ENCODE measurements at regions not wholly inside any gene's neighbourhood (a gene's known extent, or its start where the extent isn't known, plus 50 kb on each side); places are given as distances from the start of the nearest gene placed in this dataset.

GRCh38 chr3:23086831-23087230, 116.3 kb upstream of the UBE2E2 start:
- Histone ChIP-seq H3K36me3 (ENCODE audit: control insufficient read depth in 2 of 3, insufficient read depth in 3 of 3, low read length in 3 of 3) (no peaks in the 10 kb centered on the region), H3K9me3 (ENCODE audit: control insufficient read depth in 2 of 3, low read length in 3 of 3) (no peaks in the 10 kb centered on the region), H3K4me3 (ENCODE audit: low read length) (no peak overlapping the region), H3K27me3 (ENCODE audit: control insufficient read depth in 2 of 2, insufficient read depth in 2 of 2, low read length in 2 of 2) (no peaks in the 10 kb centered on the region), H3K27ac (ENCODE audit: low read depth, low read length) (no peak overlapping the region), H3K4me1 (ENCODE audit: control insufficient read depth in 2 of 2, insufficient read depth in 2 of 2, low read length in 2 of 2) (no peaks in the 10 kb centered on the region)
- H3K36me3 Mint-ChIP-seq, result no peaks in the 10 kb centered on the region
- H3K27me3 Mint-ChIP-seq, result no peaks in the 10 kb centered on the region
- ChIA-PET CTCF (no interaction called here), POLR2A (no interaction called here)
- H3K4me1 Mint-ChIP-seq, result no peaks in the 10 kb centered on the region
- DNase-seq, result no peak
- no peak for ATAC-seq
- H3K27ac Mint-ChIP-seq, result no peak overlapping the region
- H3K4me3 Mint-ChIP-seq, result no peak overlapping the region
- H3K9me3 Mint-ChIP-seq, result peaks cover 0 to 7% (median under 1%) of the 10 kb centered on the region in 11 donors
- intact Hi-C loops (cut with micrococcal nuclease), result no loop called here

- no peak overlapping the region for H3K4me3 Mint-ChIP-seq
- no peaks in the 10 kb centered on the region for H3K27me3 ChIP-seq (ENCODE audit: control insufficient read depth in 2 of 2, insufficient read depth in 2 of 2, low read length in 2 of 2)
- no peak overlapping the region for H3K27ac Mint-ChIP-seq
- CTCF ChIA-PET, result no interaction called here
- peaks cover 0 to 11% (median 2%) of the 10 kb centered on the region in 11 donors for H3K9me3 Mint-ChIP-seq
- H3K36me3 Mint-ChIP-seq, result no peaks in the 10 kb centered on the region
- H3K36me3 ChIP-seq (ENCODE audit: control insufficient read depth in 2 of 3, insufficient read depth in 3 of 3, low read length in 3 of 3), result no peaks in the 10 kb centered on the region
- no peak for DNase-seq
- H3K4me3 ChIP-seq (ENCODE audit: low read length), result no peak overlapping the region
- POLR2A ChIA-PET, result no interaction called here
- H3K27me3 Mint-ChIP-seq, result peaks cover 0 to 16% (median 7%) of the 10 kb centered on the region in 5 donors
- no peaks in the 10 kb centered on the region for H3K4me1 ChIP-seq (ENCODE audit: control insufficient read depth in 2 of 2, insufficient read depth in 2 of 2, low read length in 2 of 2)
- intact Hi-C loops (cut with micrococcal nuclease), result no loop called here
- no peak overlapping the region for H3K27ac ChIP-seq (ENCODE audit: low read depth, low read length)
- no peak for ATAC-seq
- no peaks in the 10 kb centered on the region for H3K9me3 ChIP-seq (ENCODE audit: control insufficient read depth in 2 of 3, low read length in 3 of 3)
- H3K4me1 Mint-ChIP-seq, result no peaks in the 10 kb centered on the region
Observed at GRCh38 chr3:23094412-23094811, 108.7 kb upstream of the UBE2E2 start.

GRCh38 chr3:23094890-23095462, 108.2 kb upstream of the UBE2E2 start:
- POLR2A ChIA-PET, result no interaction called here

GRCh38 chr3:23096041-23096440, 107.1 kb upstream of the UBE2E2 start:
- H3K4me3 ChIP-seq (ENCODE audit: low read length), result no peak overlapping the region
- no peak overlapping the region for H3K27ac Mint-ChIP-seq
- peaks cover 0 to 11% (median 2%) of the 10 kb centered on the region in 11 donors for H3K9me3 Mint-ChIP-seq
- DNase-seq (no peak), ATAC-seq (no peak)
- POLR2A ChIA-PET, result no interaction called here
- H3K4me1 Mint-ChIP-seq, result peaks cover 0 to 3% (median 0%) of the 10 kb centered on the region in 7 donors
- H3K27ac ChIP-seq (ENCODE audit: low read depth, low read length), result no peak overlapping the region
- H3K27me3 Mint-ChIP-seq, result peaks cover 0 to 16% (median 7%) of the 10 kb centered on the region in 5 donors
- CTCF ChIA-PET, result no interaction called here
- no peaks in the 10 kb centered on the region for H3K9me3 ChIP-seq (ENCODE audit: control insufficient read depth in 2 of 3, low read length in 3 of 3)
- no peaks in the 10 kb centered on the region for H3K27me3 ChIP-seq (ENCODE audit: control insufficient read depth in 2 of 2, insufficient read depth in 2 of 2, low read length in 2 of 2)
- intact Hi-C loops (cut with micrococcal nuclease), result no loop called here
- no peaks in the 10 kb centered on the region for H3K36me3 Mint-ChIP-seq
- no peak overlapping the region for H3K4me3 Mint-ChIP-seq
- no peaks in the 10 kb centered on the region for H3K36me3 ChIP-seq (ENCODE audit: control insufficient read depth in 2 of 3, insufficient read depth in 3 of 3, low read length in 3 of 3)
- H3K4me1 ChIP-seq (ENCODE audit: control insufficient read depth in 2 of 2, insufficient read depth in 2 of 2, low read length in 2 of 2), result no peaks in the 10 kb centered on the region

More at GRCh38 chr3:23094890-23095462, 108.2 kb upstream of the UBE2E2 start:
- ATAC-seq, result no peak
- H3K36me3 Mint-ChIP-seq, result no peaks in the 10 kb centered on the region
- H3K27me3 Mint-ChIP-seq, result peaks cover 0 to 16% (median 7%) of the 10 kb centered on the region in 5 donors
- no peaks in the 10 kb centered on the region for H3K27me3 ChIP-seq (ENCODE audit: control insufficient read depth in 2 of 2, insufficient read depth in 2 of 2, low read length in 2 of 2)
- H3K27ac ChIP-seq (ENCODE audit: low read depth, low read length), result no peak overlapping the region
- no peak overlapping the region for H3K4me3 Mint-ChIP-seq
- no peaks in the 10 kb centered on the region for H3K4me1 ChIP-seq (ENCODE audit: control insufficient read depth in 2 of 2, insufficient read depth in 2 of 2, low read length in 2 of 2)
- no peak overlapping the region for H3K4me3 ChIP-seq (ENCODE audit: low read length)
- no peaks in the 10 kb centered on the region for H3K36me3 ChIP-seq (ENCODE audit: control insufficient read depth in 2 of 3, insufficient read depth in 3 of 3, low read length in 3 of 3)
- peaks cover 0 to 11% (median 2%) of the 10 kb centered on the region in 11 donors for H3K9me3 Mint-ChIP-seq
- no peak for DNase-seq
- no peaks in the 10 kb centered on the region for H3K9me3 ChIP-seq (ENCODE audit: control insufficient read depth in 2 of 3, low read length in 3 of 3)
- intact Hi-C loops (cut with micrococcal nuclease), result no loop called here
- H3K27ac Mint-ChIP-seq, result no peak overlapping the region
- peaks cover 0 to under 1% (median 0%) of the 10 kb centered on the region in 7 donors for H3K4me1 Mint-ChIP-seq
- CTCF ChIA-PET, result no interaction called here

GRCh38 chr3:23099021-23099420, 104.1 kb upstream of the UBE2E2 start:
- Histone ChIP-seq H3K4me3 (ENCODE audit: low read length) (no peak overlapping the region), H3K27me3 (ENCODE audit: control insufficient read depth in 2 of 2, insufficient read depth in 2 of 2, low read length in 2 of 2) (no peaks in the 10 kb centered on the region), H3K27ac (ENCODE audit: low read depth, low read length) (no peak overlapping the region), H3K4me1 (ENCODE audit: control insufficient read depth in 2 of 2, insufficient read depth in 2 of 2, low read length in 2 of 2) (no peaks in the 10 kb centered on the region), H3K9me3 (ENCODE audit: control insufficient read depth in 2 of 3, low read length in 3 of 3) (no peaks in the 10 kb centered on the region), H3K36me3 (ENCODE audit: control insufficient read depth in 2 of 3, insufficient read depth in 3 of 3, low read length in 3 of 3) (no peaks in the 10 kb centered on the region)
- Mint-ChIP-seq H3K4me3 (no peak overlapping the region), H3K27me3 (peaks cover 0 to 11% (median 2%) of the 10 kb centered on the region in 5 donors), H3K9me3 (peaks cover 0 to 4% (median 0%) of the 10 kb centered on the region in 11 donors), H3K4me1 (peaks cover 0 to 3% (median 0%) of the 10 kb centered on the region in 7 donors), H3K27ac (no peak overlapping the region), H3K36me3 (no peaks in the 10 kb centered on the region)
- intact Hi-C loops (cut with micrococcal nuclease), result no loop called here
- CTCF ChIA-PET, result no interaction called here
- DNase-seq (no peak), ATAC-seq (no peak)
- POLR2A ChIA-PET, result no interaction called here

- POLR2A ChIA-PET, result no interaction called here
- ATAC-seq (no peak), DNase-seq (no peak)
- Mint-ChIP-seq H3K36me3 (no peaks in the 10 kb centered on the region), H3K4me3 (no peak overlapping the region), H3K9me3 (peaks cover 0 to 4% (median 0%) of the 10 kb centered on the region in 11 donors), H3K27ac (no peak overlapping the region), H3K4me1 (peaks cover 0 to 3% (median 0%) of the 10 kb centered on the region in 7 donors), H3K27me3 (peaks cover 0 to 11% (median 0%) of the 10 kb centered on the region in 5 donors)
- Histone ChIP-seq H3K27ac (ENCODE audit: low read depth, low read length) (no peak overlapping the region), H3K4me3 (ENCODE audit: low read length) (no peak overlapping the region), H3K4me1 (ENCODE audit: control insufficient read depth in 2 of 2, insufficient read depth in 2 of 2, low read length in 2 of 2) (no peaks in the 10 kb centered on the region), H3K36me3 (ENCODE audit: control insufficient read depth in 2 of 3, insufficient read depth in 3 of 3, low read length in 3 of 3) (no peaks in the 10 kb centered on the region), H3K27me3 (ENCODE audit: control insufficient read depth in 2 of 2, insufficient read depth in 2 of 2, low read length in 2 of 2) (no peaks in the 10 kb centered on the region), H3K9me3 (ENCODE audit: control insufficient read depth in 2 of 3, low read length in 3 of 3) (no peaks in the 10 kb centered on the region)
- intact Hi-C loops (cut with micrococcal nuclease), result no loop called here
- CTCF ChIA-PET, result no interaction called here
Observed at GRCh38 chr3:23099677-23100076, 103.5 kb upstream of the UBE2E2 start.

- Histone ChIP-seq H3K27ac (ENCODE audit: low read depth, low read length) (no peak overlapping the region), H3K27me3 (ENCODE audit: control insufficient read depth in 2 of 2, insufficient read depth in 2 of 2, low read length in 2 of 2) (no peaks in the 10 kb centered on the region), H3K4me3 (ENCODE audit: low read length) (no peak overlapping the region), H3K9me3 (ENCODE audit: control insufficient read depth in 2 of 3, low read length in 3 of 3) (no peaks in the 10 kb centered on the region), H3K36me3 (ENCODE audit: control insufficient read depth in 2 of 3, insufficient read depth in 3 of 3, low read length in 3 of 3) (no peaks in the 10 kb centered on the region), H3K4me1 (ENCODE audit: control insufficient read depth in 2 of 2, insufficient read depth in 2 of 2, low read length in 2 of 2) (no peaks in the 10 kb centered on the region)
- Mint-ChIP-seq H3K4me1 (peaks cover 0 to 3% (median 0%) of the 10 kb centered on the region in 7 donors), H3K27me3 (peaks cover 0 to 11% (median 0%) of the 10 kb centered on the region in 5 donors), H3K27ac (no peak overlapping the region), H3K36me3 (no peaks in the 10 kb centered on the region), H3K4me3 (no peak overlapping the region), H3K9me3 (peaks cover 0 to 4% (median 0%) of the 10 kb centered on the region in 11 donors)
- DNase-seq (no peak), ATAC-seq (no peak)
- intact Hi-C loops (cut with micrococcal nuclease), result no loop called here
- CTCF ChIA-PET, result no interaction called here
- POLR2A ChIA-PET, result no interaction called here
Observed at GRCh38 chr3:23100106-23100505, 103.0 kb upstream of the UBE2E2 start.

Measured in naive thymus-derived CD4-positive, alpha-beta T cell (primary cell).